ENCODE measurements at regions not wholly inside any gene's neighbourhood (a gene's known extent, or its start where the extent isn't known, plus 50 kb on each side); places are given as distances from the start of the nearest gene placed in this dataset.

DNA sequence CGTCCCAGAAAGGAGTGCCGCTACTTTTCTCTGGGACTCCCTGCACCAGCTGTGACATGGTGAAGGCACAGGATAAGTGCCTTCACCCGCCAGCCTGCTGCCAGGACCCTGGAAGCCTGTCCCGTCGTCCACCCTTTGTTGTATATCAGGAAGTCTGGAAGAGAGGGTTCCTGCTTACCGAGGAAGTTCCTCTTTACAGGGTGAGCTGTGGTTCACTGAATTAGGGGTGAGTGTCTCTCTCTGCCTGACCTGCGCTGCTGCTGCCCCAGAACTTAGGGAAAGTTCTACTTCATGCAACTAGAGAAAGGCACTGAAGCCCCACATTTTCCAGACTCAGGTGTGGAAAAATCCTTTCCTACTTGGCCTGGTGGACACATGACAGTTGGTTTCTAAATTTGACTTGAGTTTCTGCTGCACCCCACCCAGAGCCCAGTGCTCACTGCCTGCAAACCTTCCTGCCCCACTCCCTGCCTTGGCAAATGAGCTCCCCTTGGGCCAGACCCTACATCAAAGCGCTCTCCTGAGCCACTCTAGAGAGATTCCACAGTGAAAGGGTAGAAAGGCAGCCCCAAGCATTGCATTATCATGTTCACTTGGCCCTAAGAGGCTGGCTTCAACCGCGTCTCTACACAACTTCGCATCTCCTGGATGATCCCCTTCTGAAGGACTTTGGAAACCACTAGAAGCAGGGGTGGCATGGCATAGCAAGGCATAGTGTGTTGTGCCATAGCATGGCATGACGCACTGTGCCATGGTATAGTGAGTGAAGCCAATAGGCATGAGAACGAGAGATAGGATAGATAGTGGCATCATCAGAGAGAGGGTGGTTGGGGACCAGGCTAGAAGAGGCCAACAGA lies 215.8 kb upstream of the CDYL start:
- no peak for TF ChIP-seq MYC (IDR thresholded peaks at IDR 0.05; ENCODE audit: low read depth, low read length)
- no peak for TF ChIP-seq EZH2 (IDR thresholded peaks at IDR 0.05; ENCODE audit: borderline replicate concordance, low read depth, low read length, severe bottlenecking)
